ENCODE measurements at regions not wholly inside any gene's neighbourhood (a gene's known extent, or its start where the extent isn't known, plus 50 kb on each side); places are given as distances from the start of the nearest gene placed in this dataset.

DNA sequence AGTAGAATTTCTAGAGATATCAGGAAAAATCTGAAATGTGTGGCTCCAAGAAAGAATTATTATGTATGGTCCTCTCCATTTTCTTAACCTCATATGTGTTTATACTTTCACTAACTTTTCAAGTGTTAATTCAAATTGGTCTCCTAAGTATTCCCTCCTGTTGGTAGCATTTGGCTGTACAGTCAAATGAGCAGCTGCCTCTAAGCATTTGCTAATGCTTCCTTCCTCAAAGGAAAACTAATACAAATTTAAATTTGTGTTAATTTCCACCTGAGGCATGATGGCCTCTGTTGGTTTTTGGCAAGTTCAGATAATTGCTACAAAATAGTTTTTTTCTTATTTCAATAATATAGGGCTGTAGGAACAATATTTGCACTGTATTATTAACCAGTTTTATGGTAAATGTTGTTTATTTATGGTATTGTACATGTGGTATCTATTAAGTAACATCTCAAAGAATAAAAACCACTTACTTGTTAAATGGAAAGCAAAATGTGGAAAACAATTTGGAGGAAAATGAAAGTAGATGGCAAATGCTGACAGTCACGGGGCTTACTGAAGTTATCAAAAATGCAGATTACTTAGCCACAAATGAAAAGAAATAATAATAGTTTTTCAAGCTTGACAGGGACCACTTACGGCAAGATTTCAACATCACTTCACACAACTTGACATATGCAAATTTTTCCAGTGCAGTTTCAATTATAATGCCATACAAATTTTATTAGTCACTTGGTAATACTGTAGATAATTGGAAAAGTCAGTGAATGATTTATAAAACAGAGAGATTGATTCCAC lies 299.3 kb upstream of the MEOX2 start:
- no peak for DNase-seq

DNA sequence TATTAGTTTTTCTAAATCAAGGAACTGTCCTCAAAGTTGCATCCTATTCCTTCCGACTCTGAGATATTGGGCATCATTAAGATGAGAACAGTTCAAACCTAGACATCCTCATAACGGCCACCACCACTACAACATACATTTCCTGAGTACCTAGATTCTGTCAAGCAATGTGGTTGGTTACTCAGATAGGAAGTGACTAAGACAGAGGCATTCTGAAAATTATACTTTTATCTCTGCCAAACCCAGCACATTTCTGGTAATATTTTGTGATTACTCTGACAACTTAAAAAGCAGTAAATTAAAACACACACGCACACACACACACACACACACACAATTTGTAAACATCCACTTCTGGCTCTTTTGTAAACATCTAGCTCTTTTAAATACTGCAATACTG lies 291.2 kb upstream of the MEOX2 start:
- no peak for DNase-seq

DNA sequence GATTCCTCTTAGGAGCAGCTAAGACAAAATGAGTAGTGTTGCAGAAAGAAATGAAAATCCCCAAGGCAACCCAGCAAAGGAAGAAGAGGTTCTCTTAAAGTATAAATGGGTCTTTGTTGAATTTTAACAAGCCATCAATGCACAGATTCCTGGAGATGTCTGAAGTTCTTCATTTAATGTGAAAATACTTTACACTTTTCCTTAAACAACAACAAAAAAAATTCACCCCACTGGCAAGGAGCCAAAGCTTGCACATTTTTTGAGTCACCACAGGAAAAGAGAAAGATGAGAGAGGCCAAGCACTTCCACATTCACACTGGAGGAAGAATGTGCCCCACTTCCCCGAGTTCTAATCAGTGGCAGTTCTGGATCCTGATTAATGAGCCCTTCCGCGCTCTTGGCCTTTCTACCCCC lies 286.4 kb upstream of the MEOX2 start:
- no peak for DNase-seq

DNA sequence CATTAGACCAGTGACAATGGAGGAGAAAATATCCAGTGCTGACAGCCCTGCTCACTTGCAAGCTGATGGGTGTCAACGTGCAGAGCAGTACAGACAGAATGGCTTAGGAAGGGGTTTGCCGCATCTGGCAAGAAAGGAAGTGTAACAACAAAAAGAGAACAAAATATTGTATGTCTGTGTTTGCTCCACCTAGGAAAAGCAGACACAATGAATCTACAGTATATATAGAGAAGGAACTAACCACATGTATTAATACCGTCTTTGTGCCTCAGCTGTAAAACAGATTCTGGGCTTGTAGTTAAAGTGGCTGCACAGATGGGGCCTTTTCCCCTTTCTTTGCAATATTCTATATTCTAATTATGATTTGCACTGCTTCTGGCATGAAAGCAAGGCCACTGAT lies 281.1 kb upstream of the MEOX2 start:
- DNase-seq = no peak

DNA sequence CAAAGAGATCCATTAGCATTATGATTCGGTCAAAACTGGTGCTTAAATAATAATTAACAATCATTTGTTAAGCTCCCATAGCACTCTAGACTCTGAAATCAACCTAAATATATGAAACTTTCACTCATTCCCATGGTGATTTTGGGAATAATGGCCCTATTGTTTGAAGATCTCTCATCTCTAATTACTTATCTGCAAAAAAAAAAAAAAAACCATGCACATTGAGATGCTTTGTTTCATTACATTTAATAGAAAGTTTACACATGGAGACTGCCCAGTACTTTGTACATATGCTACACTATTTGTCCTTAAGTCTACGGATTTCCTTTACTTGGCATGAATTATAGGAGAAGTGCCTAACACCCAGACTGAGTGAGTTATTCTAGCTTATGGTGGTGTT lies 280.6 kb upstream of the MEOX2 start:
- DNase-seq = no peak

DNA sequence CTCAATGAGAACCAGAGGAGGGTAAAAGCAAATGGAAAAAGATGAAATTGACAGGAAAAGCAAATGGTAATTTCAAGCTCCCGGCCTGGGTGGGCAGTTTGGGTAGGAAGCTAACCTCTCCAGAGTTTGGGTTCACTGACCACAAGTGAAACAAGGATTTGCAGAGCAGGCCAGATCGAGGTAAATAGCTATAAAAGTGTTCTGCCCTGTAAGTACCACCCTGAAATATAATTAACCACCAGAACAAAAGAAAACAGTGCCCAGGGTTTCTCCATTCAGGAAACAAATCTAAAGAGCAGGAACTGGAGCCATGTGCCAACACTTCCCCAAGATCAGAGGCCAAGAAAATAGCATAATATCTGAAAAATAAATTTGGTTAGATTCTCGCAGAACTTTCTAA lies 276.7 kb upstream of the MEOX2 start:
- DNase-seq = no peak

DNA sequence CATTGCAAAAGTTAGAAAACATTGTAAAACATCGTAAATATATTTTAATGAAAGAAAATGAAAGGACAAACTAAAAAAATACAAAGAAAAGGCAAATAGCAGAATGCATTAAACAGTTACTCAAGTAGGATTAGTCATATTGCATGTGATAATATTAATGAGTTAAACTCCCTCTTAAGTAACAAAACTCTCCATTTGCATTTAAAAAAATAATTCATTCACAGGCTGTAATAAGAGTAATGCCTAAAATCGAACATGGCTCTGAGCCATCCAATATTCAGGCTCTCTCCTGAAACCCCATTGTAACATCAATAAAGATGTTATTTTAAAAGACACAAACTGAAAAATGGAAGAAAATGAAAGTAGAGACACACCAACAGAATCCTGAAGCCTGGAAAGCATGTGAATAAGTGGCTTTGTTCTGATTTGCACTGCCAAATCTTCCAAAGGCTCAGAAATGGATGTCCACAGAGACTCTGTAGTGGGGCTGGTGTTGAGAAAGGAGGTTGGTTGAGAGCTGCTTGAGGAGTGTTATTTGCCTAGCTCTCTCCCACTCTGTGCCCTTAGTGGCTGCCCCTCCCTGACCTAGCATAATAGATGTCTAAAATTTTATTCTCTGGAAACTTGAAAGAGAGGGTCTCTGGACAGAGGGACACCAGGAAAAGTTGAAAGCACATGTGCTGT lies 268.3 kb upstream of the MEOX2 start:
- no peak for DNase-seq

DNA sequence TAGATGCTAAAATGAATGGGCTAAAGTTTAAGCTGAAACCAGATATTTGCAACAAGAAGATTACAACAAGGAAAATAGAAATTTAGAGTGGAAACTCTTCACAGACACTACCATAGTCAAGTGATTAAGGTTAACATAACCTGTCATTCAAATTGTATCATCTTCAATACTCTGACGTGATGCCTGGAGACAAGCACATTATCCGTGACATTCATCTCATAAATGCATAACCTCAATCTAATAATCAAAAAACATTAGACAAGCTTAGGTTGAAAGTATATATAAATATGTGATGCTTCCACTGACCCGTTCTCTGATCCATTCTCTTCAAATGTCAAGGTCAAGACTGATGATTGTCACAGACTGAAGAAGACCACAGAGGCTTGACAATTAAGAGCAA lies 263.8 kb upstream of the MEOX2 start:
- DNase-seq = no peak

DNA sequence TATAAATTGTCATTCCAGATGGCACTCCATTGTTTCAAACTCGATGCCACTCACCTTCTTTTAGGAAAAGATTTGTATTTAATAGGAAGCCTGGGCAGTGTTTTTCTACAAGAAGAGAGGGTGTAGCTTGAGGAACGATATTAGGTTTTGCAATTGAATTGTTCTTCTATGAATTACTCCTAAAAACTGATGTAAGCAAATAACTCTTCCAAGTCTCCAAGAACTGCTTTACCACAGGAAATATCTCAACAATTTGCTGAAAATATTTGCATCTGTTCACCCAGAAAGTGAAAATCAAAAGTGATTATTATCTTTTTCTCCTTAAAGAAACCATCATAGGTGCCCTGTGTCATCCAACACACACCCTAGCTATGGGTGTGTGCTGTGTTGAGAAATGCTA lies 261.3 kb upstream of the MEOX2 start:
- no peak for DNase-seq

DNA sequence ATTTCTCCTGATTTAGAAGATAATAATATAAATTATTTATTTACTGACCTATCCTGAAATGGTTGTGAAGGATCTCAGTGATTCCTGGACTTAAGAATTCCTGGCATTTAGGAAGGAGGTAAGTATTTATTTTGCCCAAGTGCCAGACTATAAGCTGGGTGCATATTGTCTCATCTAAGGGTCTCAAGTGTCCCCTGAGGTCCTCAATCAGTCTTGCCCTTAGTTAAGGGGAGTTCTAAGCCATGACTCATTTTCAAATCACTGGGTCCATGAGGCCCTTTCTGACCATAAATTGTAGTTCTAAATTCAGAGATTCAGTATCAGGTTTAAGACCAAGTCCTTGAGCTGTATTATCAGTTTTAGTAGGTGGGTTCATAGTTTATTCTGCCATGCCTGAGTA lies 251.6 kb upstream of the MEOX2 start:
- DNase-seq = no peak

DNA sequence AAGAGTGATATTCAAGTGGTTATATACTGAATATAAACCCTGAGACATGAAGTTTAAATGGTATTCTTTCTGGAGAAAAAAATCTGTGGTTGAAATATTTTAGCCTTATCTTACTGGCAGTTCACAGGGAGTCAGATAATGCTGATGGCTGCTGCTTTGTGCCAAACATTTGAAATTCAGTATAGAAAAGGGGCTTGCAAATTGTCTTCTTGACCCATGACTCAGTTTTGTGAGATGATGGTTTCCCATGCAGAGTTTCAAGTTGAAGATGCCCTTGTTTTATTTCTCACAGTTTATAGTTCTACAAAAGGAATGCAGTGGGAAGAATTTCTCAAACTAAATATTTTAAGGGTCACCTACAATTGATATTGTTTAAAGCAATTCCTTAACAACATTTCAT lies 251.1 kb upstream of the MEOX2 start:
- no peak for DNase-seq

DNA sequence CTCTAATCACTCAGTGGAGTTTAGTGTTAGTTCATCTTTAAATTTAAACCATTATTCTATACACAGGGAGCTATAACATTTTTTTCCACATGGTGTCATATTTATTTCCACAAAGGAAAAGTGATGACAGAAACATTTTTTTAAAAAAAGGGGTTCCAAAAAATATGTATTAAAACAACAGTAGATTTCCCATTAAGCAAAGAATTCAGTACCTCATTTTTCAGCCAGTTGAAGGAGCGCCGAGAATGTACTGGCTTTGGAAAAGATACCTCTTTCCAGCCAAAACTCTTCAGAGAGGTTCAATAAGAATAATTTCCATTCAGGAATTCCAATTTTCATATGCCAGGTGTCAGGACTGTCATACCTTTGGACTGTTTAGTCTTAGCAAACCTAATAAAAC lies 250.5 kb upstream of the MEOX2 start:
- DNase-seq = no peak

DNA sequence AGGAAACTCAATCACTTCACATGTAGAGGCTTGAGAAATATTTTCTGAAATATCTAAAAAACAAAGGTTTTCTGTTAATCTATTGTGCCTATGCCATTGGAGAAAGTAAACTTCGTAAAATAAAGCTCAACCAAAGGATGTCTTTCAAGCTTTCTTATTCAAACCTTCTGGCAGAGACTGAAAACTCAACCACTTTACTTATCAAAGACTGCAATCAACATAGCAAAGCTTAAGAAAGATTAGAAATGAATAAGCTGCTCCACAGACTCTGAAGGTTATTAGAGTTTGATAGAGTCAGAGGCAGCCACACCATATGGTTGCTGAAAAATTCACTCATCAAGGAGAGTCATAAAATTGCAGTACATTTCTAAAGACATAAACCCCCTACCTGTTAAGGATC lies 245.8 kb upstream of the MEOX2 start:
- DNase-seq = no peak

DNA sequence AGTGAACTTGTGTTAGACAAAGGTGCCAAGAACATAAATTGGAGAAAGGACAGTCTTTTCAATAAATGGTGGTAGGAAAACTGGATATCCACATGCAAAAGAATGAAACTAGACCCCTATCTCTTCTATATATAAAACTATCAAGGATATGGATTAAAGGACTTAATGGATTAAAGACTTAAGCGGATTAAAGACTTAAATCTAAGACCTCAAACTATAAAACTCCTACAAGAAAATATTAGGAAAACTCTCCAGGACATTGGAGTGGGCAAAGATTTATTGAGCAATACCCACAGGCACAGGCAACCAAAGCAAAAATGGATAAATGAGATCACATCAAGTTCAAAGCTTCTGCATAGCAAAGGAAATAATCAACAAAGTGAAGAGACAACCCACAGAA lies 242.9 kb upstream of the MEOX2 start:
- DNase-seq = no peak

DNA sequence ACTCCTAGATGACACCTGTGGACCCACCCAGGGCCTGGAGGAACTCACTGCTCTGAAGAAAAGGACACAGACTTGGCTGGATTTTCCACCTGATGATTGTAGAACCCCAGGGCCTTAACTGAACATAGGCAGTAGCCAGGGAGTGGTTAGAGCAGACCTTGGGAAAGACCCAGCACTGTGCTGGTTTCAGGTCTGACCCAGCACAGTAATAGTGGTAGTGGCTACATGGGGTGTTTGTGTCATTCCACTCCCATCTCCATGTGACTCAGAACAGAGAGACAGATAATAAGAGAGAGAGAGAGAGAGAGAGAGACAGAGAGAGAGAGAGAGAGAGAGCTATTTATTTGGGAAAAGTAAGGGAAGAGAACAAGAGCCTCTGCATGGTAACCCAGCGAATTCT lies 239.1 kb upstream of the MEOX2 start:
- DNase-seq = no peak

DNA sequence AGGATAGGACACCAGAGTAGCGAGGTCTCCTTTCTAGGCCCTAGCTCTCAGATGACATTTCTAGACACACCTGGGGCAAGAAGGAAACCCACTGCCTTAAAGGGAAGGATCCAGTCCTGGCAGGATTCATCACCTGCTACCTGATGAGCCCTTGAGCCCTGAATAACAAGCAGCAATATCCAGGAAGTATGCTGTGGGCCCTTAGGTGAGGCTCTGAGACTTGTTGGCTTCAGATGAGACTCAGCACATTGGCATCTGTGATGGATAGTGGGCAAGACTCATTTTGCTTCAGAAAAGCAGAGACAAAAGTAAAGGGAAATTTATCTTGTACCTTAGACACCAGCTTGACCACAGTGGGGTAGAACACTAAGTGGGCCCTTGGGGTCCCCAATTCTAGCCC lies 238.4 kb upstream of the MEOX2 start:
- no peak for DNase-seq

DNA sequence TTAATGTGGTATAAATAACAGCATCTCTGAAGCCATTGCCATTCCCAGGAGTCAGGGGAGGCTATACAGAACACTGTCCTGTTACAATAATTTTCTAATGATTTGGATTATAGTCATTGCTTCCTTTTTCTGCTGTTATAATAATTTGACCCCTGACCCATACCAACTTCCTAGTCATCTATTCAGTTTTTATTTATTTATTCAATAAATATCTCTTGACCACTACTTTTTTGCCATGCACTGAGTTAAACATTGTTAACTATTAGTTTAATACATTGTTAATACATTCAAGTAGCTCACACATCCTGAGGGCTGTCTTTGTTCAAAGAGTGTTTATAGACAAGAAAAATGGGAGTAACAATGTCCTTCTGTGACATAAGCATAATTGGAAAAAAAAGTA lies 235.5 kb upstream of the MEOX2 start:
- no peak for DNase-seq

DNA sequence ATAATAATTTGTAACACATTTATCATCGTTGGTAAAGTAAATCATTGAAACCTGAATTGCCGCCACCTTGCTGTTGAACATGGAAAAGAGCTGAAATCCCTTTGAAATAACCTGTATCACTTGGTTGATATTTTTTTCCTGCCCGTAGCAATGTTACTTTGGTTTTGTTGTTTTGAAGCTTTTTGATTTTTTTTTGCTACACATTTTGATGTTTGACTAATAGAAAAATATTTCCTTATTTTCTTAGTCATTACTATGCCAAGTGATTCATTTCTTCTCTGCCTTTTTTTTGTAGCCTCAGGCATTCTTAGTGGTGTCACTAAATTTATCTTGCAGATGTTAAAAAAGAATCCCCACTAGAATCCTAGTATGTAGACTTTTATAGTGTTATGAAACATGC lies 235.1 kb upstream of the MEOX2 start:
- no peak for DNase-seq

DNA sequence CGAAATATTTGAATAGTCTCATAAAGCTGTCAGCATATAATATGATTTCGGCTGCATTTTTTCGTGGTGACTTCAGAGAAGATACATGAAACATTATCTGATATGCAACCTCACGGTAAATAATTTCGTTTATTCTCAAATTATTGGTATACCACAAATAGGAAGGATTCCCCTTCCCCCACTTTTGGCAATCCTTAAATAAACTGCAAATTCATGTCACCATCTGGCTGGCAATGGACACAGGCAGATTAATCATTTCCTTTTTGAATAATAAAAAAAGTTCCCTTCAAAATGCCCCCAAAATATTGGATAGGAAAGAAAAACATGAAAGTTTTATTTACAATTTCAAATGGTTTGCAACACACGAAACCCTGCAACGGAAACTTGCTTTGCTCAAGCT lies 234.5 kb upstream of the MEOX2 start:
- DNase-seq = no peak

DNA sequence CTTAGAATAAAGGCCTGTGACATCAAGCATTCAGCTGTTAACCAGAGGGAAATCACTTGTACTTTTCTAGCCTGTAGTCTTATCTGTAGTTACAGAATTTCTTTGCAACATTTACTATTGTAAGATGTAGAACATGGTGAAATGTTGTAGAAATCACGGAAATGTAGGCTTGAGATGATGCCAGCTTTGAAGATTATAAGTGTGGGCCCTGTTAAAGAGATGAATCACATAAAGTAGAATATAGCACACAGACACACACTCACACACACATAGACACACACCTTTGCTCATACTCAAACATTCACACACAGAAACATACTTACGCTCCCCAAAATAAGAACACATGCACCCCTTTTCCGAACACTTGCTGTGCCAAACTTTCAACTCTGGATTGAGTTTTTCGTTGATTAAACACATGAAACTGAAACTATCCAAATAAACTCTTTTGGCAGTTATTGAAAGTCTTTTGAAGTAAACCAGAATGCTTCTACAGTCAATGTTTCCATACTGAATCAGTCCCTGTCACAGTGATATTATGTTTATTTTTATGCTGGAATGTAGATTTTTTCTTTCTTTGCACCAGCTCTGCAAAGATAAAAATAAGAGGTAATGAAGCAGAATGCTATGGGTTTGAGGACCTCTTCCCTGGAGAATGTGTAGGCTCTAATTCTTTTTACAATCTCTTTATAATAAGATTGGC lies 230.3 kb upstream of the MEOX2 start:
- DNase-seq = no peak

DNA sequence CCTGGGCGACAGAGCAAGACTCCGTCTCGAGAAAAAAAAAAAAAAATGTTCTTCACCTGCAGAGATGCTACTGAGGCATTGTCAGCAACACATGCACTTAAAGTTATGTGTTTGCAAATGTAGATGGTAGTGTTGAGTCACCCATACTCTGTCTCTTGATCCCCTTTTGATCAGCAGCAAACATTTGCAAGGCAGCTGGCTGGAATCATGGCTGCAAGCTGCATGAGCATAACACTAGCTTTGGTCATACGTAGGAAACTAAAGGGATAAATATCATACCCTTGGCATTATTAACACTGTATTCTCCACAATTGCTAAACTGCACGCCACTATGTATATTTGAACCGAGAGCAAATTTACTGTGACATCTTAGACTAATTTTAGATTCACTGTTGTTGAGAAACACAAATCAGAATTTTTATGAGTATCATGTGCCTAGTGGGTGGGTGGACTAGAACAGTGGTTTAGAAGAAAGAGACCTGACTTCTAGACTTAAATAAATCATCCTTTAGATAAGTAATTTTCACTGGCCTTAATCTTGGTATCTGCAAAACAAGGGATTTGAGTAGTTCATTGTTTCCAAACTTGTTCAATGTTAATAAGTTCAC lies 229.3 kb upstream of the MEOX2 start:
- no peak for DNase-seq

DNA sequence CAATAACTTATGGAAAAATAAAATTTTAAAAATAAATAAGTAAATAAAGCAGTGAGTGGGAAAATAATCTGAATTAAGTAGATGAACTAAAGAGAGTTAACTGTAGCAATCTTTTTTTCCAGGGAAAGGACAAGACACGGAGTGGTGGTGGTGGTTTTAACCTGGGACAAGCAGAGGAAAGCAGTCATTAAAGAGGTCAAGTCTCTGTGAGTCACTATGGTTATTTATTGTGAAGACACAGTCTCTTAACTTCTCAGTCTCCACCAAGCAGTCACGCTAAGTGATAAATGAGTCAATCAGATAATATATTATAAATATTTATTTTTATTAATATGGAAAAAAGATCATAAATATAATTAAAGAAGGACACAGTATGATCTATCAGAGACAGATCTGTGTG lies 228.1 kb upstream of the MEOX2 start:
- no peak for DNase-seq

DNA sequence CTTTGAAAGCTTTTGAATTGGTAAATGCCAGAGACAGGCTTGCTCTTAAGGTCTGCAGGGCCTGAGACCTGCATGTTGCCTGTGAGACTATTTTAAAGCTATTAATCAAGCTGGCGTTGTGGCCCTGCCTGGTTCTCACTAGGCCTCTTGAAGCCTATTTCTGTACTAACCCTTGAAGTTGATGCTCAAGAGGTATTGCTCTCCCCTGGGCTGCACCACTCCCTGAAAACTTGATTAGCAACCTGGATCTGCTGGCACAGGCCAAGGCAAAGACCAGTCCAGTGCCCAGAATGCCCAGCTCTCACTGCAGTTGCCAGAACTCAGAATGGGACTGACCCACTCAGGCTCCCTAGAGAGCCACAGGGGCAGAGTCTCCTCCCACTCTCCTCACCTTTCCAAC lies 220.0 kb upstream of the MEOX2 start:
- no peak for DNase-seq
